ENCODE measurements at regions not wholly inside any gene's neighbourhood (a gene's known extent, or its start where the extent isn't known, plus 50 kb on each side); places are given as distances from the start of the nearest gene placed in this dataset.

GRCh38 chr12:92208613-92209121, 63.0 kb upstream of the BTG1 start (continued):
- TF ChIP-seq MEF2B (IDR thresholded peaks at IDR 0.05; ENCODE audit: partially characterized antibody, poor library complexity, severe bottlenecking) (peak; percentile 69), ZNF217 (IDR thresholded peaks at IDR 0.05) (0 out of 2 replicates have a peak, but pooled peaks have one; percentile 33), CEBPB (IDR thresholded peaks at IDR 0.05; ENCODE audit: borderline replicate concordance in 1 of 2, low read depth in 2 of 2, low read length in 2 of 2) (no peak), IRF5 (IDR thresholded peaks at IDR 0.05; ENCODE audit: borderline replicate concordance) (no peak), JUNB (IDR thresholded peaks at IDR 0.05) (no peak), ASH2L (IDR thresholded peaks at IDR 0.05; ENCODE audit: borderline replicate concordance, low read depth) (no peak), HCFC1 (IDR thresholded peaks at IDR 0.05; ENCODE audit: low read length) (no peak), ATF2 (IDR thresholded peaks at IDR 0.05; ENCODE audit: low read length) (no peak), PBX3 (IDR thresholded peaks at IDR 0.05; ENCODE audit: insufficient replicate concordance, low read depth, low read length) (peak; percentile 65), EP300 (IDR thresholded peaks at IDR 0.05; ENCODE audit: borderline replicate concordance in 1 of 2, control insufficient read depth in 1 of 2, low read depth in 2 of 2, low read length in 2 of 2) (peak in 1 of 2 experiments; percentile 21; a peak in 1 of 4 replicates)
- TF ChIP-seq, protein P1, sequence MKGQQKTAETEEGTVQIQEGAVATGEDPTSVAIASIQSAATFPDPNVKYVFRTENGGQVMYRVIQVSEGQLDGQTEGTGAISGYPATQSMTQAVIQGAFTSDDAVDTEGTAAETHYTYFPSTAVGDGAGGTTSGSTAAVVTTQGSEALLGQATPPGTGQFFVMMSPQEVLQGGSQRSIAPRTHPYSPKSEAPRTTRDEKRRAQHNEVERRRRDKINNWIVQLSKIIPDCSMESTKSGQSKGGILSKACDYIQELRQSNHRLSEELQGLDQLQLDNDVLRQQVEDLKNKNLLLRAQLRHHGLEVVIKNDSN (IDR thresholded peaks at IDR 0.05; ENCODE audit: borderline replicate concordance, extremely low read length, insufficient read depth, low read depth, low read length) = no peak

Data from GM12878 (cell line).